Endothelial cell of hepatic sinusoid (primary cell): ENCODE measurements at regions not wholly inside any gene's neighbourhood (a gene's known extent, or its start where the extent isn't known, plus 50 kb on each side); places are given as distances from the start of the nearest gene placed in this dataset.
"Not testable (repeated sequence)": the region's sequence is repeated elsewhere in the genome, so short reads cannot be mapped to it uniquely, and the experiment has no call there.

Experiments
- in situ Hi-C: cut with HindIII; loops from 2 replicates; pipeline ENCODE4 v1.10.0; 2017; ENCODE audit warnings: low sequenced_read_pairs

- in situ Hi-C loops: no loop called here
Measured at GRCh38 chr17:55903028-55903690, 152.3 kb downstream of the PCTP start.

GRCh38 chr17:55909776-55910175 is 158.9 kb downstream of the PCTP start:
- in situ Hi-C loops: no loop called here

GRCh38 chr17:55911186-55911585 is 160.3 kb downstream of the PCTP start:
- in situ Hi-C loops: no loop called here

- in situ Hi-C loops: no loop called here
Measured at GRCh38 chr17:55925440-55925839, 174.6 kb downstream of the PCTP start.

GRCh38 chr17:55926276-55926990 is 175.6 kb downstream of the PCTP start:
- in situ Hi-C loops: no loop called here

- in situ Hi-C loops: no loop called here
Measured at GRCh38 chr17:55930291-55930809, 179.5 kb downstream of the PCTP start.

GRCh38 chr17:55931446-55931845 is 180.6 kb downstream of the PCTP start:
- in situ Hi-C loops: no loop called here

GRCh38 chr17:55932973-55933372 is 182.1 kb downstream of the PCTP start:
- in situ Hi-C loops: no loop called here

GRCh38 chr17:55939181-55939810 is 188.4 kb downstream of the PCTP start:
- in situ Hi-C loops: not testable (repeated sequence)

GRCh38 chr17:55959756-55960155 is 193.5 kb upstream of the ANKFN1 start:
- in situ Hi-C loops: no loop called here

GRCh38 chr17:55961386-55961785 is 191.9 kb upstream of the ANKFN1 start:
- in situ Hi-C loops: no loop called here

GRCh38 chr17:55962951-55963401 is 190.3 kb upstream of the ANKFN1 start:
- in situ Hi-C loops: no loop called here

GRCh38 chr17:55964191-55964590 is 189.1 kb upstream of the ANKFN1 start:
- in situ Hi-C loops: no loop called here

- in situ Hi-C loops: no loop called here
Measured at GRCh38 chr17:55965051-55965450, 188.2 kb upstream of the ANKFN1 start.

GRCh38 chr17:55969562-55970324 is 183.5 kb upstream of the ANKFN1 start:
- in situ Hi-C loops: no loop called here

- in situ Hi-C loops: no loop called here
Measured at GRCh38 chr17:55978578-55978977, 174.7 kb upstream of the ANKFN1 start.

- in situ Hi-C loops: no loop called here
Measured at GRCh38 chr17:55983096-55983495, 170.2 kb upstream of the ANKFN1 start.

GRCh38 chr17:55986817-55987216 is 166.5 kb upstream of the ANKFN1 start:
- in situ Hi-C loops: no loop called here

GRCh38 chr17:55988861-55989260 is 164.4 kb upstream of the ANKFN1 start:
- in situ Hi-C loops: no loop called here

- in situ Hi-C loops: no loop called here
Measured at GRCh38 chr17:55990332-55991006, 162.8 kb upstream of the ANKFN1 start.
